WTC11 (cell line): ENCODE measurements at regions not wholly inside any gene's neighbourhood (a gene's known extent, or its start where the extent isn't known, plus 50 kb on each side); places are given as distances from the start of the nearest gene placed in this dataset.

Source experiments
- ATAC-seq: fragments of 200-7000 bp; cut with Tn5 transposase; 2 replicates; pipeline ENCODE4 v1.10.0; 2021; ENCODE audit warnings: mild to moderate bottlenecking, moderate library complexity
- CTCF ChIA-PET: fragments of 300-600 bp; sonication (Branson Sonifier 250); formaldehyde crosslinking; loops from one replicate; lab custom pipeline; 2021; ENCODE audit warnings: antibody characterized with exemption; lab: Charles Lee
- POLR2A ChIA-PET: fragments of 350-600 bp; sonication (Branson Sonifier 250); formaldehyde crosslinking; loops from one replicate; lab custom pipeline; 2021; ENCODE audit warnings: antibody characterized with exemption; lab: Charles Lee
- DNase-seq: peaks from one replicate; pipeline ENCODE4 v3.0.0; 2021; ENCODE audit warnings: low spot score
- H3K27ac Mint-ChIP-seq: 2 replicates; pipeline ENCODE4 v1.8.0; 2021; ENCODE audit warnings: mixed read lengths
- H3K27me3 Mint-ChIP-seq: 2 replicates; pipeline ENCODE4 v1.8.0; 2021; ENCODE audit warnings: low read depth, mild to moderate bottlenecking, moderate library complexity, mixed read lengths
- H3K36me3 Mint-ChIP-seq: 2 replicates; pipeline ENCODE4 v1.8.0; 2021; ENCODE audit warnings: mixed read lengths
- H3K4me1 Mint-ChIP-seq: 2 replicates; pipeline ENCODE4 v1.8.0; 2022; ENCODE audit warnings: mixed read lengths
- H3K4me3 Mint-ChIP-seq: 2 replicates; pipeline ENCODE4 v1.8.0; 2021; ENCODE audit warnings: mild to moderate bottlenecking, moderate library complexity, mixed read lengths
- H3K9me3 Mint-ChIP-seq: 2 replicates; pipeline ENCODE4 v1.8.0; 2021; ENCODE audit warnings: mixed read lengths
- CREB1 ChIP-seq: sonication (generic); formaldehyde crosslinking; IDR thresholded peaks from 2 replicates; pipeline ENCODE4 v1.8.0; 2023; ENCODE audit warnings: mild to moderate bottlenecking, missing genetic modification reagents
- ELF4 ChIP-seq: sonication (generic); formaldehyde crosslinking; IDR thresholded peaks from 2 replicates; pipeline ENCODE4 v1.8.1; 2022; ENCODE audit warnings: low read depth, mild to moderate bottlenecking, moderate library complexity, missing genetic modification reagents
- ERG ChIP-seq: fragments of 250-450 bp; sonication (Bioruptor Pico); IDR thresholded peaks from 2 replicates; pipeline ENCODE4 v1.8.0; 2021; ENCODE audit warnings: mild to moderate bottlenecking
- ETV6 ChIP-seq: sonication (generic); formaldehyde crosslinking; IDR thresholded peaks from 2 replicates; pipeline ENCODE4 v1.8.1; 2022; ENCODE audit warnings: mild to moderate bottlenecking, missing genetic modification reagents
- PRRX2 ChIP-seq: fragments of 250-450 bp; sonication (Bioruptor Pico); IDR thresholded peaks from 2 replicates; pipeline ENCODE4 v1.8.0; 2021; ENCODE audit warnings: mild to moderate bottlenecking
- RELA ChIP-seq: sonication (generic); formaldehyde crosslinking; IDR thresholded peaks from 2 replicates; pipeline ENCODE4 v1.8.1; 2022; ENCODE audit warnings: missing genetic modification reagents, mild to moderate bottlenecking, borderline replicate concordance
- TEAD4 ChIP-seq: sonication (generic); formaldehyde crosslinking; IDR thresholded peaks from 2 replicates; pipeline ENCODE4 v1.8.0; 2022; ENCODE audit warnings: mild to moderate bottlenecking, missing genetic modification reagents
- ZBTB43 ChIP-seq: sonication (generic); formaldehyde crosslinking; IDR thresholded peaks from 2 replicates; pipeline ENCODE4 v1.8.1; 2023; ENCODE audit warnings: mild to moderate bottlenecking, missing genetic modification reagents
- ZNF423 ChIP-seq: fragments of 250-450 bp; sonication (Bioruptor Pico); IDR thresholded peaks from 2 replicates; pipeline ENCODE4 v2.1.2; 2022; ENCODE audit warnings: mild to moderate bottlenecking, moderate library complexity
- TF ChIP-seq, protein P1 (sequence below): fragments of 200-600 bp; IDR thresholded peaks from 2 replicates; pipeline ENCODE4 v1.8.0; 2022; ENCODE audit warnings: antibody characterized with exemption
- TF ChIP-seq, protein P2 (sequence below): sonication (generic); formaldehyde crosslinking; IDR thresholded peaks from 2 replicates; pipeline ENCODE4 v1.8.1; 2022; ENCODE audit warnings: low read depth, mild to moderate bottlenecking, moderate library complexity, missing genetic modification reagents, borderline replicate concordance
- TF ChIP-seq, protein P3 (sequence below): sonication (generic); formaldehyde crosslinking; IDR thresholded peaks from 2 replicates; pipeline ENCODE4 v1.8.1; 2022; ENCODE audit warnings: low read depth, missing genetic modification reagents, borderline replicate concordance
- TF ChIP-seq, protein P4 (sequence below): fragments of 250-450 bp; sonication (Bioruptor Pico); IDR thresholded peaks from 2 replicates; pipeline ENCODE4 v1.9.0; 2021; ENCODE audit warnings: mild to moderate bottlenecking
- TF ChIP-seq, protein P5 (sequence below): sonication (generic); formaldehyde crosslinking; IDR thresholded peaks from 2 replicates; pipeline ENCODE4 v1.8.0; 2023; ENCODE audit warnings: missing genetic modification reagents

DNA sequence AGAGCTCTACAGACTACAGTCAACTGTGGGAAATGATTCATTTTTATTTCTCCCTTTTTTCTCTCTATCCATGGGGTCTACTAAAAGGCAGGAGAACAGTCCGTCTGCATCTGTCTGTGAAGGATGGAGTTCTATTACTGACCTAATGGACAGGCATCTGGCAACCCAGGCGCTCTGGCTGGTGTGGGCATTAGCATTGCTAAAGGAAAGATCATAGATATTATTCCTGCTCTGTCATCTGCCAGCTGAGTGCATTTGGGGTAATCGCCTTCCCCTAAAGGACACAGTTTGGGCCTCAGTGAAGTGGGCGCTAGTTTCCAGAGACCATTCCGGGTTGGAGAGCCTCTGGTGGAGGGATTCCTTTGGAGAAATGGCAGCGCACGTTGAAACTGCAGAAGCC is 201.3 kb upstream of the TCERG1L start (continued):
- TF ChIP-seq, protein P1, sequence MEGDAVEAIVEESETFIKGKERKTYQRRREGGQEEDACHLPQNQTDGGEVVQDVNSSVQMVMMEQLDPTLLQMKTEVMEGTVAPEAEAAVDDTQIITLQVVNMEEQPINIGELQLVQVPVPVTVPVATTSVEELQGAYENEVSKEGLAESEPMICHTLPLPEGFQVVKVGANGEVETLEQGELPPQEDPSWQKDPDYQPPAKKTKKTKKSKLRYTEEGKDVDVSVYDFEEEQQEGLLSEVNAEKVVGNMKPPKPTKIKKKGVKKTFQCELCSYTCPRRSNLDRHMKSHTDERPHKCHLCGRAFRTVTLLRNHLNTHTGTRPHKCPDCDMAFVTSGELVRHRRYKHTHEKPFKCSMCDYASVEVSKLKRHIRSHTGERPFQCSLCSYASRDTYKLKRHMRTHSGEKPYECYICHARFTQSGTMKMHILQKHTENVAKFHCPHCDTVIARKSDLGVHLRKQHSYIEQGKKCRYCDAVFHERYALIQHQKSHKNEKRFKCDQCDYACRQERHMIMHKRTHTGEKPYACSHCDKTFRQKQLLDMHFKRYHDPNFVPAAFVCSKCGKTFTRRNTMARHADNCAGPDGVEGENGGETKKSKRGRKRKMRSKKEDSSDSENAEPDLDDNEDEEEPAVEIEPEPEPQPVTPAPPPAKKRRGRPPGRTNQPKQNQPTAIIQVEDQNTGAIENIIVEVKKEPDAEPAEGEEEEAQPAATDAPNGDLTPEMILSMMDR, result no peak
- no peak for TF ChIP-seq TEAD4 (CRISPR knock-in tag)

DNA sequence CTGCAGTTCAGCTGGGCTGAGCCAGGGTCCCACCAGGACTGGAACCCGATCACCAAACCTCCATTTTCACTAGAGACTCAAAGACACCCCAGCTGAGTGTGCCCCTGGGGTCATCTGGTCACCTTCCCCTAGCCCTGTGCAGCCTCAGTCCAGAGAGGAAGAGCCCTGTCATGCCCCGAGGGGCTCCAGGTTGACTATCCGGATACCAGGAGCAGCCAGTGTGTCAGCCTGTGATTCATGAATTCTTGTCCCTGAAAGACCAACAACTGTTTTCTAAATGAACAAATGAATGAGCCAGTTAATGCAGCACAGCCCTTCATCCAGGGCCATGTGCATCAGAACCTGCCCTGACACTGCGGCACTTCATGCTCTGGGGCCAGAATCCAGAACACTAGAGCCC is 201.9 kb upstream of the TCERG1L start:
- ChIA-PET POLR2A (no interaction called here), CTCF (no interaction called here)
- Mint-ChIP-seq H3K27ac (no peak overlapping the region), H3K4me1 (no peaks in the 10 kb centered on the region), H3K9me3 (peaks cover 60% of the 10 kb centered on the region), H3K4me3 (no peak overlapping the region), H3K36me3 (peaks cover 64% of the 10 kb centered on the region), H3K27me3 (peaks cover 5% of the 10 kb centered on the region; the same call in 1 of the 2 replicates)
- TF ChIP-seq ERG (CRISPR knock-in tag), result no peak
- TF ChIP-seq, protein P2, sequence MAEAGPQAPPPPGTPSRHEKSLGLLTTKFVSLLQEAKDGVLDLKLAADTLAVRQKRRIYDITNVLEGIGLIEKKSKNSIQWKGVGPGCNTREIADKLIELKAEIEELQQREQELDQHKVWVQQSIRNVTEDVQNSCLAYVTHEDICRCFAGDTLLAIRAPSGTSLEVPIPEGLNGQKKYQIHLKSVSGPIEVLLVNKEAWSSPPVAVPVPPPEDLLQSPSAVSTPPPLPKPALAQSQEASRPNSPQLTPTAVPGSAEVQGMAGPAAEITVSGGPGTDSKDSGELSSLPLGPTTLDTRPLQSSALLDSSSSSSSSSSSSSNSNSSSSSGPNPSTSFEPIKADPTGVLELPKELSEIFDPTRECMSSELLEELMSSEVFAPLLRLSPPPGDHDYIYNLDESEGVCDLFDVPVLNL (CRISPR knock-in tag), result no peak
- TF ChIP-seq ZBTB43 (CRISPR knock-in tag), result no peak
- no peak for TF ChIP-seq ELF4 (CRISPR knock-in tag)
- TF ChIP-seq, protein P3, sequence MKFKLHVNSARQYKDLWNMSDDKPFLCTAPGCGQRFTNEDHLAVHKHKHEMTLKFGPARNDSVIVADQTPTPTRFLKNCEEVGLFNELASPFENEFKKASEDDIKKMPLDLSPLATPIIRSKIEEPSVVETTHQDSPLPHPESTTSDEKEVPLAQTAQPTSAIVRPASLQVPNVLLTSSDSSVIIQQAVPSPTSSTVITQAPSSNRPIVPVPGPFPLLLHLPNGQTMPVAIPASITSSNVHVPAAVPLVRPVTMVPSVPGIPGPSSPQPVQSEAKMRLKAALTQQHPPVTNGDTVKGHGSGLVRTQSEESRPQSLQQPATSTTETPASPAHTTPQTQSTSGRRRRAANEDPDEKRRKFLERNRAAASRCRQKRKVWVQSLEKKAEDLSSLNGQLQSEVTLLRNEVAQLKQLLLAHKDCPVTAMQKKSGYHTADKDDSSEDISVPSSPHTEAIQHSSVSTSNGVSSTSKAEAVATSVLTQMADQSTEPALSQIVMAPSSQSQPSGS (CRISPR knock-in tag), result no peak
- TF ChIP-seq, protein P4, sequence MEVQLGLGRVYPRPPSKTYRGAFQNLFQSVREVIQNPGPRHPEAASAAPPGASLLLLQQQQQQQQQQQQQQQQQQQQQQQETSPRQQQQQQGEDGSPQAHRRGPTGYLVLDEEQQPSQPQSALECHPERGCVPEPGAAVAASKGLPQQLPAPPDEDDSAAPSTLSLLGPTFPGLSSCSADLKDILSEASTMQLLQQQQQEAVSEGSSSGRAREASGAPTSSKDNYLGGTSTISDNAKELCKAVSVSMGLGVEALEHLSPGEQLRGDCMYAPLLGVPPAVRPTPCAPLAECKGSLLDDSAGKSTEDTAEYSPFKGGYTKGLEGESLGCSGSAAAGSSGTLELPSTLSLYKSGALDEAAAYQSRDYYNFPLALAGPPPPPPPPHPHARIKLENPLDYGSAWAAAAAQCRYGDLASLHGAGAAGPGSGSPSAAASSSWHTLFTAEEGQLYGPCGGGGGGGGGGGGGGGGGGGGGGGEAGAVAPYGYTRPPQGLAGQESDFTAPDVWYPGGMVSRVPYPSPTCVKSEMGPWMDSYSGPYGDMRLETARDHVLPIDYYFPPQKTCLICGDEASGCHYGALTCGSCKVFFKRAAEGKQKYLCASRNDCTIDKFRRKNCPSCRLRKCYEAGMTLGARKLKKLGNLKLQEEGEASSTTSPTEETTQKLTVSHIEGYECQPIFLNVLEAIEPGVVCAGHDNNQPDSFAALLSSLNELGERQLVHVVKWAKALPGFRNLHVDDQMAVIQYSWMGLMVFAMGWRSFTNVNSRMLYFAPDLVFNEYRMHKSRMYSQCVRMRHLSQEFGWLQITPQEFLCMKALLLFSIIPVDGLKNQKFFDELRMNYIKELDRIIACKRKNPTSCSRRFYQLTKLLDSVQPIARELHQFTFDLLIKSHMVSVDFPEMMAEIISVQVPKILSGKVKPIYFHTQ, result no peak
- DNase-seq (no peak), ATAC-seq (no peak)

GRCh38 chr10:131513901-131514300 is 202.4 kb upstream of the TCERG1L start:
- no peak for TF ChIP-seq PRRX2 (CRISPR knock-in tag)
- TF ChIP-seq ZNF423 (CRISPR knock-in tag), result no peak
- no peak for TF ChIP-seq CREB1 (CRISPR knock-in tag)
- TF ChIP-seq RELA (CRISPR knock-in tag), result no peak
- no peak for TF ChIP-seq ETV6 (CRISPR knock-in tag)
- TF ChIP-seq, protein P5, sequence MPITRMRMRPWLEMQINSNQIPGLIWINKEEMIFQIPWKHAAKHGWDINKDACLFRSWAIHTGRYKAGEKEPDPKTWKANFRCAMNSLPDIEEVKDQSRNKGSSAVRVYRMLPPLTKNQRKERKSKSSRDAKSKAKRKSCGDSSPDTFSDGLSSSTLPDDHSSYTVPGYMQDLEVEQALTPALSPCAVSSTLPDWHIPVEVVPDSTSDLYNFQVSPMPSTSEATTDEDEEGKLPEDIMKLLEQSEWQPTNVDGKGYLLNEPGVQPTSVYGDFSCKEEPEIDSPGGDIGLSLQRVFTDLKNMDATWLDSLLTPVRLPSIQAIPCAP (CRISPR knock-in tag), result no peak
- Mint-ChIP-seq H3K36me3 (peaks cover 65% of the 10 kb centered on the region), H3K27ac (no peak overlapping the region), H3K4me1 (no peaks in the 10 kb centered on the region), H3K27me3 (peaks cover 5% of the 10 kb centered on the region; the same call in 1 of the 2 replicates), H3K4me3 (no peak overlapping the region), H3K9me3 (peaks cover 57% of the 10 kb centered on the region)
- ATAC-seq (no peak), DNase-seq (no peak)
- ChIA-PET CTCF (no interaction called here), POLR2A (no interaction called here)
